RKO (cell line): ENCODE measurements at regions not wholly inside any gene's neighbourhood (a gene's known extent, or its start where the extent isn't known, plus 50 kb on each side); places are given as distances from the start of the nearest gene placed in this dataset.
"Not testable (repeated sequence)": the region's sequence is repeated elsewhere in the genome, so short reads cannot be mapped to it uniquely, and the experiment has no call there.

Experiments
- DNase-seq: peaks from one replicate; pipeline ENCODE4 v3.0.0-alpha.2; 2016; ENCODE audit warnings: low spot score

DNA sequence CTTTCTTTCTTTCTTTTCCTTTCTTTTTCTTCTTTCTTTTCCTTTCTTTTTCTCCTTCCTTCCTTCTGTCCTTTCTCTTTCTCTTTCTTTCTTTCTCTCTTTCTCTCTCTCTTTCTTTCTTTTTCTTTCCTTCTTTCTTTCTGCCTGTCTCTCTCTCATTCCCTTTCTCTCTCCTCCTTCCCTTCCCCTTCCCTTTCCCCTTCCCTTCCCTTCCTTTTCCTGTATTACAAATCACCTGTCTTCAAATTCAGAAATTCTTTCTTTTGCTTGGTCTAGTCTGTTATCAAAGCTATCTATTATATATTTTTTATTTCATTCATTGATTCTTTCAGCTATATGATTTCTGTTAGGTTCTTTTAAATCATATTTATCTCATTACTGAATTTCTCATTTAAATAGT, 315.2 kb upstream of the NOX3 start:
- DNase-seq: no peak

GRCh38 chr6:155770313-155770712, 314.7 kb upstream of the NOX3 start:
- DNase-seq: no peak

GRCh38 chr6:155765275-155766194, 309.9 kb upstream of the NOX3 start:
- DNase-seq: no peak

GRCh38 chr6:155762649-155763048, 307.0 kb upstream of the NOX3 start:
- no peak for DNase-seq

DNA sequence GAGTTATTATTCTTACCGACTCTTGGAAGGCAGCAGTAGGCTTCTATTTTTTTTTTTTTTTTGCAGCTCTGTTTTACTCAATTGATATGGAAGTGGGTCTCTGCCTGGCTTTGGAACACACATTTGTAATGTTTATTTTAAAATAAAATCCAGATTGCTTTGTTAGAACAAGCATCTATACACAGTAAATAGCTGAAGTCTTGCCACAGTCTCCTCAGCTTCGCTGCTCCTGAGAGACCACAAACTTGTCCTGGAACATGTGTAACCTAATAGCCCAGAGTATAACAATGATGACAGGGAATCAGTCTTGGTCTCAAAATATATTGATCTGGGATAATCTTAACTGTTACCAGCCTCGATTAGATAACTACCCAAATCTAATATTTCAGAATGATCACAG, 299.8 kb upstream of the NOX3 start:
- DNase-seq: no peak

- not testable (repeated sequence) for DNase-seq
These were observed 293.1 kb upstream of the NOX3 start for GRCh38 chr6:155748778-155749177.

DNA sequence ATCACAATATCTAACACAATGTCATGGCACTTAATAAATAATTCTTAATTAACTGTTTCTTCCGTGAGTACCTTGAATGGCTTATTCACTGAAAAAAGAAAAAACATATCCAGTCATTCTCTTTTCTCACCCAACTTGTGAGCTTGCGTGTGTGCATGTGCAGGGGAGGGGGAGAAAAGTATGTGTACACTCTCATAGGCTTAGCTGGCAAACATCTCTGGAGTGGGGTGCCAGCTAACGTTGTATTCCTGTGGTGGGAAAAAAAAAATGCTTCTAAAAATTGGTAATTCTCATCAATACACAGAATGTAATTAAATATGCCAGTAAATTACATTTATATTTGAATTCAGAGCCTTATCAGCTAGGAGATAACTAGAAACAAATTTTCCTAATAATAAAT, 291.9 kb upstream of the NOX3 start:
- DNase-seq: no peak

DNA sequence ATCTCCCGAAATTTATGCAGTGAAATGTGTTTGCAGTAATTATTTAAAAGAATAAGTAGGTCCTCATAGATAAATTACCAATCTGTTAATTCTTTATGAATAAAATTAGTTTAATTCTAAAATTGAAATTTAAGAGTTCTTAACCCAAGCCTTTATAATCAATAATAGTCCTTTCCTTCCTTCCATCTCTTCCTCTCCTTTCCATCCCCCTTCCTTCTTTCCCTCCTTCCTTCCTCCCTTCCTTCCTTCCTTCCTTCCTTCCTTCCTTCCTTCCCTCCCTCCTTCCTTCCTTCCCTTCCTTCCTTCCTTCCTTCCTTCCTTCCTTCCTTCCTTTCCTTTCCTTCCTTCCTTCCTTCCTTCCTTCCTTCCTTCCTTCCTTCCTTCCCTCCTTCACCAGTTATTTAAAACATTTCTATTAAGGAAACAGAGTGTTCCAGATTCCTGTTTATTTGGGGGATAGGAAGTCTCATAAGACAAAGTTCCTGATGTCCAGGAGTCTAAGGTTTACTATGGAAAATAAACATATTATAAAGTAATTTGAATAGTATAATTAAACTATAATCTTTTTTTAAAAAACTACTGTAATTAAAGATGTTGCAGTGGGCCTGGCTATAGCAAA, 285.3 kb upstream of the NOX3 start:
- no peak for DNase-seq

DNA sequence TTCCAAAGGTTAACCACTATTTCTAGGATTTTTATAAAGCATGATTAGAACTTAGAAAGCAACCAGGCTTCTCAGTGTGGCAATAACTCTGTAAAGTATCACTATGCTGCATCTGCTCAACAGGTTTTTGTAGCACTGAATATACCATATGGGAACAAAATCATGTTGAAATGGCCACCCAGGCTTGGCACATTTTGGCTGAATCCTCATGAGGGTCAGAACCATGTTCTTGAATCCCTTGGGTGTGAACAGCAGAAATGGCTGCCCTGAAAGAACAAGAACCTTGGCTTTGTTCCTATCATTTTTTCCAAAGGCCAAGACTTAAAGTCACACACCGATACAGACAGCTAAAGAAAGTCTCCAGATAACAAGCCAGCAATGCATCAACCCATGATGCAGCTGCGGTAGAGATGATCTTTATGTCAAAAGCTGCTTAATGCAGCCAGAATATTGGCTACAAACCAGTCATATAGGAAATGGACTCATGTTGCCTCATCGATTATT, 283.0 kb upstream of the NOX3 start:
- no peak for DNase-seq

GRCh38 chr6:155717374-155717773, 261.7 kb upstream of the NOX3 start:
- no peak for DNase-seq

- DNase-seq: no peak
These were observed 255.1 kb upstream of the NOX3 start for GRCh38 chr6:155710704-155711103.

GRCh38 chr6:155709262-155709661, 253.6 kb upstream of the NOX3 start:
- no peak for DNase-seq

DNA sequence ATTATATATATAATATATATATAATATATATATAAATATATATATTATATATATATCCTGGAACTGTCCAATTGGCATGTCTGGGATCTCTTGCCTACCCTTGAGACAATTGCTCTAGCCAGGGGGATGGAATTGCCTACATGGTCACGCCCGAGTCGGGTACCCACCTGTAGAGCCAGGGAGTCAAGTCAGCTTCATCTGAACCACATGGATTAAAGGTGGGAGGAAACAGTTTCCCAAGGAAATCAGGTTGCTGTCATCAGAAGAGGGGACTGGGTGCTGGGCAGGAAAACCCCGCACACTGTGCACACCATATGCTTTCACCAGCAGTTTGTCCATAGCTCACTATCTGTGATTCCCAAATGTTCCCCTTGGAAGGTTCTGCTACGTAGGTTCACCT, 252.5 kb upstream of the NOX3 start:
- no peak for DNase-seq

- DNase-seq: no peak
These were observed 251.2 kb upstream of the NOX3 start for GRCh38 chr6:155706806-155707205.

DNA sequence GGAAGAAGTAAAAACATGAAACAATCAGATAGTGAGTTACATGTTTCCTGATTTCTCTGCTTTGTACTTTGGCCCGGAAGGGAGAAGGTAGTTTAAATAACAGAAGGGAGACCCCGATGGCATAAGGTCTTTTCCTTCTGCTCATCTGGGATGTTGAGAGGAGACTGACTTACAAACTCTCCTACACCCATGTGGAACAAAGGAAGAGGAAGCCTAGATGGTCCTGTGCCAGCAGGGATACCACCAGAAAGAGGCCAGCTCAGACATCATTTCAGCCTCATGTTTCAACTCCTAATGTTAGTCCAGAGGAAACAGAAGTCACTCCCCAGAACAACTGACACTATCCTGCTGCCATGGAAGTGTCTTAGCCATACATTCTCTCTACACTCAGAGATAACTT, 250.7 kb upstream of the NOX3 start:
- DNase-seq: no peak

DNA sequence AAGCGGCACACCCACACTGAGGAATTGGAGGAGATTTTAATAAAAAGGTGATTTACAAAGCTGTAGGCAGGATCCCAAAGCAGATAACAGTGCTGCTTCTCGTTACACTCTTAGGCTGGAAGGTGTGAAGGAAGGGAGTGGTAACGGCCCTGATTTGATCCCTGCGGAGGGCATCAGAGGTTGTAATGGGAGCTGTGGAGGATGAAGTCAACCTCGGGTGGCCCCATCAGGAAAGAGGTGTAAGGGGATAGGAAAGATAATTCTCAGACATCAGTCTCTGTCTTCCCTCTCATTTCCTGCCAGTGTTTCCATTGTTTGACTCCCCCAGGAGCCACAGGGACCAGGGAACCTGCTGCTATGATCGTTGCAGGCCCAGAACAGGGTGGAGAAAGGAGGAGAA, 245.7 kb upstream of the NOX3 start:
- DNase-seq: no peak

GRCh38 chr6:155695495-155695894, 239.9 kb upstream of the NOX3 start:
- DNase-seq: no peak

- no peak for DNase-seq
These were observed 238.8 kb upstream of the NOX3 start for GRCh38 chr6:155694419-155694790.

DNA sequence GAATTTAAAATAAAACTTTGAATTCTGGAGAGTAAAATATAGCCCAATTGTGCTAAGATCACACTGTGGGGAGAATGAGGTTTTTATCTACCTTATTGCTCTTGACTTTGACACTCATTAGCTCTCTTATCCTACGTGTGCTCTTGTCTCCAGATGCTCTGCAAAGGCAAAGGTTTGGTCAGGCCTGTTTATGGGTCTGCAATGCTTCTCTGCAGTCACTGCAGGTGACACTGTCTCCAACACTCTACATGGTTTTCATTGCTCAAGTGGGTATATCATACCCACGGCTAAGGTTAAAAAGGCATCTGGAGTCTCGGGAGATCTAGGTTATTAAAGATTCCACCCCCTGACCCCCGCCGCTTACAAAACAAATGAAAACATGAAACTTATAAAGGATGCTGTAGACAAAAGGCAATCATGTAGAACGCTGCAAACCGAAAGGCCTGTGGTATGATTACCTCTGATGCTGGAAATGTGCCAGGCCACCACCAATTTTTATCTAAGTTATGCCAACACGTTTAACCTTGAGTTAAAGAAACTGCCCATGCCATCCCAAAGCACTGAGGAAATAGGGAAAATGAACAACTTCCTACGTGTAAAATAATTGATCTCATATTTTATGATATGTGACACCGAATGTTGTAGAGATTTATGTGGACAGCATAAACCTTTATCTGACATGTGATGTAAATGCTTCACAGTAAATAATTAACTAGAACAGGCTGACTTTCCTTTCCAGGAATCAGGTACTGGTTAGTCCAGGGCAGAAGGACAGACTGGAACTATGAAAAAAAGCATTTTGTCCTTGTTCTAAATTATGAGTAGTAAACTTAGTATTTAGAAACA, 238.2 kb upstream of the NOX3 start:
- DNase-seq: no peak

DNA sequence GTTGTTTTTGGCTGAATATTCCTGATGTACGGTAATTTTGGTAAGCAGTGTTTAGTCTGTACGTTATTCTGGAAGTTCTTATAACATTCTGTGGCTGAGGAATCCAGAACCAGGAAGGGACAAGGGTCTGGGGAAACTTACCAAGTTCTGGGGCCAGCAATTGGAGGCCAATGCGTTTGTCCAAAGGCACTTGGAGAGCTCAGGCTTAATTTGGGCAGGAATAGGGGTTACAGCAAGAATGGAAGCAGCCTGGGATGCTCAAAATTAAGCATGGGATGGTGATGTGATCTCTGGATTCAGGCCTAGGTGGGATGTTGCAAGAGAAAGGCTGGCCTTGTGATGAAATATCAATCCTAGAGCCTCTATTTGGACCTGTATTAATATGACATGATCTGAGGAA, 235.2 kb upstream of the NOX3 start:
- DNase-seq: no peak

- no peak for DNase-seq
These were observed 232.0 kb upstream of the NOX3 start for GRCh38 chr6:155687645-155688044.

DNA sequence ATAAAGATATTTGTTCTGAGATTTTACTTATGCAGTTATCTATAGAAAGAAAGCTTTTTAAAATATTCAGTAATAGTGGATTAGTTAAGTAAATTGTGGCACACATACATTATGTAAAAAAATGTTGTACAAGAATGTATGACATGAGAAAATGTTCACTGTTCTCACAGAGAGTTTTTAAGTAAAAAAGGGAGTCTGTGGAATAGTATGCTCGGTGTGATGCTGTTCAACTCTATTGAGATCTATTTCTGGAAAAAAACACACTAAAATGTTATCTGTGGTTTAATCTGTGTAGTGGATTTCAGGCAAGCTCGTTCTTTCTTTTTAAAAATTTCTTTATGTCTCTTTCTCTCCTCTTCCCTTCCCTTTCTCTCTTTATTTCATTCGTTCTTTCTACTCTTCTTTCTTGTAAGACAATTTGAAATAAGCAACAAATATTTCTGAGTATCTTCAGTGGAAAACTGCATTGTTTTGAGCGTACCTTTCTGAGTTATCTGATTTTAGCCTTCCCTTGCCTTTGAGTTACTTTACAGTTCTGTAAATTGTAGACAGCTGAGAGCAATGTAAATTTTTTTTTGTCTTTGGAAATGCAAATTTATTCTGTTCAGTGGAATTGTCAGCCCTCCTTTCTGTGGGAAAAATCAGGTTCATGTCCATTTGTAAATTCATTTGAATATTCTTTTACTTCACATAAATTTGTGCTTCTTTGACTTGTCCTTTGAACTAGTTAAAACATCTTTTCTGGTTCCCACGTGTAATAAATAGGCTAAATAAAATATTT, 229.0 kb upstream of the NOX3 start:
- DNase-seq: no peak
